Astrocyte (in vitro differentiated cells and primary cell): ENCODE measurements at regions not wholly inside any gene's neighbourhood (a gene's known extent, or its start where the extent isn't known, plus 50 kb on each side); places are given as distances from the start of the nearest gene placed in this dataset.

ENCODE experiments used
- DNase-seq: peaks from one replicate; pipeline ENCODE4 v3.0.0-alpha.2; 2010; ENCODE audit warnings: low read depth
- FAIRE-seq: peaks from 2 replicates; lab custom pipeline; 2011; peaks lifted over from hg19 to GRCh38; lab: Jason Lieb, UNC
- H2AFZ ChIP-seq: 2 replicates; pipeline ENCODE4 v1.6.0; 2012; ENCODE audit warnings: low read depth, low read length, inconsistent platforms
- H3K27ac ChIP-seq: 2 replicates; pipeline ENCODE4 v1.5.1; 2011; ENCODE audit warnings: low read depth, low read length, inconsistent platforms
- H3K27me3 ChIP-seq: 2 replicates; pipeline ENCODE4 v1.6.0; 2011; ENCODE audit warnings: low read length, inconsistent platforms; ENCODE audit not compliant: insufficient read depth
- H3K36me3 ChIP-seq: 2 replicates; pipeline ENCODE4 v1.5.1; 2011; ENCODE audit warnings: low read length, inconsistent platforms; ENCODE audit not compliant: insufficient read depth
- H3K4me1 ChIP-seq: 2 replicates; pipeline ENCODE4 v1.5.1; 2011; ENCODE audit warnings: low read length, inconsistent platforms; ENCODE audit not compliant: insufficient read depth
- H3K4me2 ChIP-seq: 2 replicates; pipeline ENCODE4 v1.6.0; 2012; ENCODE audit warnings: low read length, inconsistent platforms
- H3K4me3 ChIP-seq: 2 replicates; pipeline ENCODE4 v1.5.1; 2011; ENCODE audit warnings: low read depth, mild to moderate bottlenecking, low read length, inconsistent platforms; ENCODE audit not compliant: insufficient read depth
- H3K79me2 ChIP-seq: 2 replicates; pipeline ENCODE4 v1.6.0; 2012; ENCODE audit warnings: mild to moderate bottlenecking, low read length, inconsistent platforms; ENCODE audit not compliant: insufficient read depth
- H3K9ac ChIP-seq: 2 replicates; pipeline ENCODE4 v1.6.0; 2012; ENCODE audit warnings: mild to moderate bottlenecking, low read length, inconsistent platforms
- H3K9me3 ChIP-seq: 2 replicates; pipeline ENCODE4 v1.5.1; 2012; ENCODE audit warnings: low read depth, mild to moderate bottlenecking, low read length, inconsistent platforms; ENCODE audit not compliant: insufficient read depth
- H4K20me1 ChIP-seq: 2 replicates; pipeline ENCODE4 v1.6.0; 2012; ENCODE audit warnings: low read length, inconsistent platforms; ENCODE audit not compliant: insufficient read depth
- H3K27ac Mint-ChIP-seq: one replicate; pipeline ENCODE4 v1.8.0; 2021; ENCODE audit warnings: mild to moderate bottlenecking, mixed read lengths; ENCODE audit not compliant: unreplicated experiment
- H3K27me3 Mint-ChIP-seq: one replicate; pipeline ENCODE4 v1.8.0; 2021; ENCODE audit warnings: low read depth, mixed read lengths; ENCODE audit not compliant: unreplicated experiment
- H3K36me3 Mint-ChIP-seq: one replicate; pipeline ENCODE4 v1.8.0; 2021; ENCODE audit warnings: low read depth, mixed read lengths; ENCODE audit not compliant: unreplicated experiment
- H3K4me1 Mint-ChIP-seq: one replicate; pipeline ENCODE4 v1.8.0; 2021; ENCODE audit warnings: low read depth, mixed read lengths; ENCODE audit not compliant: unreplicated experiment
- H3K4me3 Mint-ChIP-seq: one replicate; pipeline ENCODE4 v1.8.0; 2021; ENCODE audit warnings: mild to moderate bottlenecking, moderate library complexity, mixed read lengths; ENCODE audit not compliant: unreplicated experiment
- H3K9me3 Mint-ChIP-seq: one replicate; pipeline ENCODE4 v1.8.0; 2021; ENCODE audit warnings: mild to moderate bottlenecking, mixed read lengths; ENCODE audit not compliant: unreplicated experiment
- CTCF ChIP-seq: IDR thresholded peaks from 2 replicates; pipeline ENCODE4 v1.5.1; 2011; ENCODE audit warnings: low read depth, mild to moderate bottlenecking, inconsistent platforms, low read length, moderate library complexity; ENCODE audit not compliant: insufficient read depth
- EZH2 ChIP-seq: IDR thresholded peaks from 2 replicates; pipeline ENCODE4 v1.6.1; 2012; ENCODE audit warnings: mild to moderate bottlenecking, low read length, inconsistent platforms; ENCODE audit not compliant: insufficient read depth

- Histone ChIP-seq H3K4me1 (no peaks in the 10 kb centered on the region), H4K20me1 (no peaks in the 10 kb centered on the region), H3K27ac (no peak overlapping the region), H2AFZ (no peak overlapping the region), H3K79me2 (no peaks in the 10 kb centered on the region), H3K27me3 (no peaks in the 10 kb centered on the region), H3K9me3 (no peaks in the 10 kb centered on the region), H3K9ac (no peak overlapping the region), H3K4me3 (no peak overlapping the region), H3K4me2 (no peak overlapping the region), H3K36me3 (no peaks in the 10 kb centered on the region)
- Mint-ChIP-seq H3K4me3 (no peak overlapping the region), H3K27me3 (no peaks in the 10 kb centered on the region), H3K27ac (no peak overlapping the region), H3K9me3 (no peaks in the 10 kb centered on the region), H3K4me1 (peaks cover 1% of the 10 kb centered on the region), H3K36me3 (no peaks in the 10 kb centered on the region)
- FAIRE-seq = no peak
- no peak for DNase-seq
- TF ChIP-seq CTCF (no peak), EZH2 (no peak)
Observed at GRCh38 chr5:30183795-30184194, 1009.7 kb upstream of the CDH6 start.

- H3K27ac Mint-ChIP-seq = no peak overlapping the region
- Histone ChIP-seq H3K4me1 (no peaks in the 10 kb centered on the region), H3K4me3 (no peak overlapping the region), H3K79me2 (no peaks in the 10 kb centered on the region), H3K36me3 (no peaks in the 10 kb centered on the region), H3K27me3 (no peaks in the 10 kb centered on the region), H3K4me2 (no peak overlapping the region), H3K27ac (no peak overlapping the region), H3K9ac (no peak overlapping the region), H3K9me3 (no peaks in the 10 kb centered on the region), H4K20me1 (no peaks in the 10 kb centered on the region), H2AFZ (no peak overlapping the region)
- H3K27me3 Mint-ChIP-seq = no peaks in the 10 kb centered on the region
- FAIRE-seq (no peak), DNase-seq (no peak)
- no peaks in the 10 kb centered on the region for H3K36me3 Mint-ChIP-seq
- H3K9me3 Mint-ChIP-seq = no peaks in the 10 kb centered on the region
- no peak overlapping the region for H3K4me3 Mint-ChIP-seq
- TF ChIP-seq CTCF = no peak
- no peak for TF ChIP-seq EZH2
- H3K4me1 Mint-ChIP-seq = no peaks in the 10 kb centered on the region
Observed at GRCh38 chr5:30156156-30156555, 1037.3 kb upstream of the CDH6 start.

GRCh38 chr5:30152431-30152830 lies 1041.1 kb upstream of the CDH6 start:
- H3K9me3 Mint-ChIP-seq = peaks cover 2% of the 10 kb centered on the region
- Histone ChIP-seq H3K4me1 (no peaks in the 10 kb centered on the region), H3K9ac (no peak overlapping the region), H4K20me1 (no peaks in the 10 kb centered on the region), H3K4me3 (no peak overlapping the region), H3K27ac (no peak overlapping the region), H3K9me3 (no peaks in the 10 kb centered on the region), H3K4me2 (no peak overlapping the region), H3K36me3 (no peaks in the 10 kb centered on the region), H2AFZ (no peak overlapping the region), H3K27me3 (no peaks in the 10 kb centered on the region), H3K79me2 (no peaks in the 10 kb centered on the region)
- no peaks in the 10 kb centered on the region for H3K4me1 Mint-ChIP-seq
- H3K27ac Mint-ChIP-seq = no peak overlapping the region
- TF ChIP-seq CTCF (no peak), EZH2 (no peak)
- DNase-seq = no peak
- no peak for FAIRE-seq
- no peak overlapping the region for H3K4me3 Mint-ChIP-seq
- no peaks in the 10 kb centered on the region for H3K27me3 Mint-ChIP-seq
- H3K36me3 Mint-ChIP-seq = no peaks in the 10 kb centered on the region
